GM23338 (cell line): ENCODE measurements at regions not wholly inside any gene's neighbourhood (a gene's known extent, or its start where the extent isn't known, plus 50 kb on each side); places are given as distances from the start of the nearest gene placed in this dataset.

Experiments
- CREB1 ChIP-seq: fragments of 250-450 bp; sonication (Bioruptor Pico); IDR thresholded peaks from 2 replicates; pipeline ENCODE4 v1.5.0; 2020; ENCODE audit warnings: low read depth, mild to moderate bottlenecking, moderate library complexity
- CTCF ChIP-seq, 2 experiments: fragments of 200-600 bp in 1 of 2; sonication (generic) in 1 of 2; conservative IDR thresholded peaks; 2 replicates each; pipeline versions ENCODE4 v1.5.1 to v1.6.1; 2016 to 2017; ENCODE audit warnings: antibody characterized with exemption in 2 of 2, low read depth in 2 of 2, mild to moderate bottlenecking in 2 of 2, moderate library complexity in 1 of 2
- EZH2 ChIP-seq: fragments of 200-600 bp; sonication (generic); IDR thresholded peaks from one replicate; pipeline ENCODE4 v1.8.0; 2017; ENCODE audit warnings: antibody characterized with exemption, mild to moderate bottlenecking, low read depth; ENCODE audit not compliant: unreplicated experiment
- EZH2phosphoT487 ChIP-seq: fragments of 200-600 bp; sonication (generic); IDR thresholded peaks from one replicate; pipeline ENCODE4 v1.8.1; 2018; ENCODE audit warnings: antibody characterized with exemption; ENCODE audit not compliant: unreplicated experiment
- JUNB ChIP-seq: IDR thresholded peaks from one replicate; pipeline ENCODE4 v1.6.1; 2016; ENCODE audit warnings: antibody characterized with exemption; ENCODE audit not compliant: unreplicated experiment
- NANOG ChIP-seq: IDR thresholded peaks from 2 replicates; pipeline ENCODE4 v1.6.1; 2016; ENCODE audit warnings: antibody characterized with exemption, borderline replicate concordance
- POLR2AphosphoS5 ChIP-seq: IDR thresholded peaks from 2 replicates; pipeline ENCODE4 v1.6.1; 2016; ENCODE audit warnings: antibody characterized with exemption, low read depth
- REST ChIP-seq: IDR thresholded peaks from one replicate; pipeline ENCODE4 v1.6.1; 2018; ENCODE audit warnings: antibody characterized with exemption; ENCODE audit not compliant: unreplicated experiment

GRCh38 chr5:152271420-152271819 is 133.7 kb downstream of the NMUR2 start:
- TF ChIP-seq CTCF (conservative IDR thresholded peaks at IDR 0.05; ENCODE audit: low read depth in 2 of 2) = peak; percentile 75 to 83
- TF ChIP-seq POLR2AphosphoS5 = no peak
- TF ChIP-seq REST = no peak
- TF ChIP-seq EZH2 = no peak
- TF ChIP-seq EZH2phosphoT487 = no peak
- TF ChIP-seq CREB1 (CRISPR knock-in tag) = no peak
- no peak for TF ChIP-seq NANOG
- TF ChIP-seq JUNB = no peak
